Left forelimb (tissue), 1 donor: ENCODE measurements at regions not wholly inside any gene's neighbourhood (a gene's known extent, or its start where the extent isn't known, plus 50 kb on each side); places are given as distances from the start of the nearest gene placed in this dataset.

Source experiments
- DNase-seq: peaks from one replicate; pipeline ENCODE4 v3.0.0-alpha.2; 2018; ENCODE audit warnings: low spot score

GRCh38 chr14:86625637-86626036 lies 1095.7 kb downstream of the FLRT2 start:
- no peak for DNase-seq

GRCh38 chr14:86619726-86620125 lies 1089.8 kb downstream of the FLRT2 start:
- DNase-seq, result no peak

- DNase-seq, result no peak
Measured at GRCh38 chr14:86613786-86614185, 1083.8 kb downstream of the FLRT2 start.

GRCh38 chr14:86613126-86613525 lies 1083.2 kb downstream of the FLRT2 start:
- DNase-seq, result no peak

GRCh38 chr14:86604561-86604960 lies 1074.6 kb downstream of the FLRT2 start:
- no peak for DNase-seq

GRCh38 chr14:86602263-86602662 lies 1072.3 kb downstream of the FLRT2 start:
- DNase-seq, result no peak

- DNase-seq, result no peak
Measured at GRCh38 chr14:86601813-86602212, 1071.9 kb downstream of the FLRT2 start.

GRCh38 chr14:86597279-86597678 lies 1067.3 kb downstream of the FLRT2 start:
- DNase-seq, result no peak

GRCh38 chr14:86596024-86596423 lies 1066.1 kb downstream of the FLRT2 start:
- no peak for DNase-seq

- no peak for DNase-seq
Measured at GRCh38 chr14:86575141-86575540, 1045.2 kb downstream of the FLRT2 start.

- no peak for DNase-seq
Measured at GRCh38 chr14:86574778-86575129, 1044.8 kb downstream of the FLRT2 start.

- no peak for DNase-seq
Measured at GRCh38 chr14:86574051-86574777, 1044.3 kb downstream of the FLRT2 start.

- no peak for DNase-seq
Measured at GRCh38 chr14:86570371-86570770, 1040.4 kb downstream of the FLRT2 start.

- DNase-seq, result no peak
Measured at GRCh38 chr14:86543521-86543920, 1013.6 kb downstream of the FLRT2 start.

- no peak for DNase-seq
Measured at GRCh38 chr14:86541972-86542371, 1012.0 kb downstream of the FLRT2 start.

GRCh38 chr14:86540636-86541247 lies 1010.8 kb downstream of the FLRT2 start:
- no peak for DNase-seq

GRCh38 chr14:86539361-86540070 lies 1009.6 kb downstream of the FLRT2 start:
- no peak for DNase-seq

- no peak for DNase-seq
Measured at GRCh38 chr14:86533834-86534233, 1003.9 kb downstream of the FLRT2 start.

- no peak for DNase-seq
Measured at GRCh38 chr14:86532219-86532618, 1002.3 kb downstream of the FLRT2 start.

- no peak for DNase-seq
Measured at GRCh38 chr14:86530457-86530856, 1000.5 kb downstream of the FLRT2 start.

- no peak for DNase-seq
Measured at GRCh38 chr14:86527312-86527711, 997.4 kb downstream of the FLRT2 start.

- no peak for DNase-seq
Measured at GRCh38 chr14:86525673-86526072, 995.7 kb downstream of the FLRT2 start.

- DNase-seq, result no peak
Measured at GRCh38 chr14:86521843-86522242, 991.9 kb downstream of the FLRT2 start.
